ENCODE measurements at regions not wholly inside any gene's neighbourhood (a gene's known extent, or its start where the extent isn't known, plus 50 kb on each side); places are given as distances from the start of the nearest gene placed in this dataset.

DNA sequence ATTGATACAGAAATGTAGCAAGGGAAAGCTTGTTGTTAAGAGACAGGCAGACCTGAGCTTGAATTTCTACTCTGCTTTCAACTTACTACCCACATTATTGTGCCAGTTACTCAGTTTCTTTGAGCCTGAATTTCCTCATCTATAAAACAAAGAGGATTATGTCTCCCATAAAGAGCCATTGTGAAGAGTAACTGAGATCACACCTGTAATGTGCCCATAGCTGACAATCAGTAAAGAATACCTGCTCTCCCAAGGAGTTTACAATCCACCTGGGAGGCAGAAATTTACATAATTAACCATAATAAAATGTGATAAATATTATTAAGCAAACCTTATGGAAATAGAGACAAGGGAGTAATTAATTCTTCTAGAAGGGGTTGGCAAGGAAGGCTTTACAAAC is 204.9 kb downstream of the EPM2A start:
- H3K4me3 Mint-ChIP-seq (ENCODE audit: unreplicated experiment) = no peak overlapping the region

DNA sequence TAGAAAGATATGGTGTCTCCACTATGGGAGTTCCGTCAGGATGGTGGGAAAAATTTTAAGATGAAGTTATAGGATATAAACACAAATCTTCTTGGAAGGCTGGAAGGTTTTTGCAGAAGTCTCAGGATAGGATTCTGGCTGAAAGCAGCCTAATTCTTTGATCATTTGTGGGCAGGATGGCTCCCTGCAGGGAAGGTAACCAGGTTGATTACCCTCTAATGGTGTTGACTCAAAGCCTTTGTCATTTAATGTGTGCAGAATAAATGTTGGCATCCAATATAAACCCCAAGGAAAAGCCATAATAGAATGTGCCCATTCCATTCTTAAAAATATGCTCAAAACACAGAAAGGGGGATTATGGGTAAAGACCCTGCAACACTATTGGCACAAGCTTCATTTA is 204.3 kb downstream of the EPM2A start:
- TF ChIP-seq, protein P1, sequence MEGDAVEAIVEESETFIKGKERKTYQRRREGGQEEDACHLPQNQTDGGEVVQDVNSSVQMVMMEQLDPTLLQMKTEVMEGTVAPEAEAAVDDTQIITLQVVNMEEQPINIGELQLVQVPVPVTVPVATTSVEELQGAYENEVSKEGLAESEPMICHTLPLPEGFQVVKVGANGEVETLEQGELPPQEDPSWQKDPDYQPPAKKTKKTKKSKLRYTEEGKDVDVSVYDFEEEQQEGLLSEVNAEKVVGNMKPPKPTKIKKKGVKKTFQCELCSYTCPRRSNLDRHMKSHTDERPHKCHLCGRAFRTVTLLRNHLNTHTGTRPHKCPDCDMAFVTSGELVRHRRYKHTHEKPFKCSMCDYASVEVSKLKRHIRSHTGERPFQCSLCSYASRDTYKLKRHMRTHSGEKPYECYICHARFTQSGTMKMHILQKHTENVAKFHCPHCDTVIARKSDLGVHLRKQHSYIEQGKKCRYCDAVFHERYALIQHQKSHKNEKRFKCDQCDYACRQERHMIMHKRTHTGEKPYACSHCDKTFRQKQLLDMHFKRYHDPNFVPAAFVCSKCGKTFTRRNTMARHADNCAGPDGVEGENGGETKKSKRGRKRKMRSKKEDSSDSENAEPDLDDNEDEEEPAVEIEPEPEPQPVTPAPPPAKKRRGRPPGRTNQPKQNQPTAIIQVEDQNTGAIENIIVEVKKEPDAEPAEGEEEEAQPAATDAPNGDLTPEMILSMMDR (IDR thresholded peaks at IDR 0.05; ENCODE audit: partially characterized antibody, unreplicated experiment) = no peak
- no peaks in the 10 kb centered on the region for H3K4me1 Mint-ChIP-seq (ENCODE audit: low read depth, unreplicated experiment)
- H3K4me3 Mint-ChIP-seq (ENCODE audit: unreplicated experiment) = no peak overlapping the region
- H3K9me3 Mint-ChIP-seq (ENCODE audit: unreplicated experiment) = no peaks in the 10 kb centered on the region
- H3K27me3 Mint-ChIP-seq (ENCODE audit: unreplicated experiment) = no peaks in the 10 kb centered on the region
- no peaks in the 10 kb centered on the region for H3K36me3 Mint-ChIP-seq (ENCODE audit: unreplicated experiment)
- no peak for DNase-seq
- H3K27ac Mint-ChIP-seq (ENCODE audit: unreplicated experiment) = no peak overlapping the region

More for the DNA sequence above, 204.9 kb downstream of the EPM2A start:
- Mint-ChIP-seq H3K4me1 (ENCODE audit: low read depth, unreplicated experiment) (no peaks in the 10 kb centered on the region), H3K27ac (ENCODE audit: unreplicated experiment) (no peak overlapping the region), H3K9me3 (ENCODE audit: unreplicated experiment) (no peaks in the 10 kb centered on the region), H3K27me3 (ENCODE audit: unreplicated experiment) (no peaks in the 10 kb centered on the region), H3K36me3 (ENCODE audit: unreplicated experiment) (no peaks in the 10 kb centered on the region)
- TF ChIP-seq, protein P1 (IDR thresholded peaks at IDR 0.05; ENCODE audit: partially characterized antibody, unreplicated experiment) = no peak
- DNase-seq = no peak

DNA sequence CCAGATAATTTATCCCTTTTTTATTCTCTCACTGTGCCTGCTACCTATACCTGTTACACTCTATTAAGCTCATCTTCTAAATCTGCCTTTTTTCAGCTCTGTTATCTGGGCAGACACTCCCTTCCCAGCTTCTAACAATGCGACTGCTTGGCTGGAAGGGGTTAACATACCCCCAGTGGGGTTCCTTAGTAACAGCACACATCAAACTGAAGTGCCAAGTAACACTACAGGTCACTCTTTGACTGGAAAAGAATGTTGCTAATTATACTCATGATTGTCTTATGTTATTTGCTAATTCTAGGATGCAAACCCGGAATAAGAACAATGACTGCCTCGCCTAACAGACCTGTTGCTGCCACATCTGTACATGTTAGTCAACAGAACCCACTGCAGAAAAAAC is 203.5 kb downstream of the EPM2A start:
- Mint-ChIP-seq H3K27me3 (ENCODE audit: unreplicated experiment) (no peaks in the 10 kb centered on the region), H3K4me1 (ENCODE audit: low read depth, unreplicated experiment) (no peaks in the 10 kb centered on the region), H3K4me3 (ENCODE audit: unreplicated experiment) (no peak overlapping the region), H3K27ac (ENCODE audit: unreplicated experiment) (no peak overlapping the region), H3K9me3 (ENCODE audit: unreplicated experiment) (no peaks in the 10 kb centered on the region), H3K36me3 (ENCODE audit: unreplicated experiment) (no peaks in the 10 kb centered on the region)
- TF ChIP-seq, protein P1 (IDR thresholded peaks at IDR 0.05; ENCODE audit: partially characterized antibody, unreplicated experiment) = no peak
- DNase-seq = no peak

DNA sequence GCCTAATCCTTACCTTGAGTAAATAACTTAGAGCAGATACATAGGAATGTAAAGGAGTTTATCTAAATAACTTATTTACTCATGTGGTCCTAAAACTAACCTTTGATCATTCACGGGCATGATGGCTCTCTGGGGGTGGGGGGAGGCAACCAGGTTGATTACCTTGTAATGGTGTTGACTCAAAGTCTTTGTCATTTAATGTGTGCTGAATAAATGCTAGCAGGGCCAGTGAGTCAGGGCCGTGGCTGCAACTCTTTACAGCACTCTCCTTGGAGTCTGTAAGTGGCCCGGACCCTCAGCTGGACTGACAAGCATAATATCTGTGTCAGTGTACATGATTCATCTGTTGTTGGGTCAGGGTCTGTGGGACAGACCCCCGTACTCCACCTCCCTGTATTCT is 203.0 kb downstream of the EPM2A start:
- no peaks in the 10 kb centered on the region for H3K4me1 Mint-ChIP-seq (ENCODE audit: low read depth, unreplicated experiment)
- no peaks in the 10 kb centered on the region for H3K9me3 Mint-ChIP-seq (ENCODE audit: unreplicated experiment)
- H3K4me3 Mint-ChIP-seq (ENCODE audit: unreplicated experiment) = no peak overlapping the region
- H3K36me3 Mint-ChIP-seq (ENCODE audit: unreplicated experiment) = no peaks in the 10 kb centered on the region
- no peak overlapping the region for H3K27ac Mint-ChIP-seq (ENCODE audit: unreplicated experiment)
- TF ChIP-seq, protein P1 (IDR thresholded peaks at IDR 0.05; ENCODE audit: partially characterized antibody, unreplicated experiment) = no peak
- no peak for DNase-seq
- H3K27me3 Mint-ChIP-seq (ENCODE audit: unreplicated experiment) = no peaks in the 10 kb centered on the region

DNA sequence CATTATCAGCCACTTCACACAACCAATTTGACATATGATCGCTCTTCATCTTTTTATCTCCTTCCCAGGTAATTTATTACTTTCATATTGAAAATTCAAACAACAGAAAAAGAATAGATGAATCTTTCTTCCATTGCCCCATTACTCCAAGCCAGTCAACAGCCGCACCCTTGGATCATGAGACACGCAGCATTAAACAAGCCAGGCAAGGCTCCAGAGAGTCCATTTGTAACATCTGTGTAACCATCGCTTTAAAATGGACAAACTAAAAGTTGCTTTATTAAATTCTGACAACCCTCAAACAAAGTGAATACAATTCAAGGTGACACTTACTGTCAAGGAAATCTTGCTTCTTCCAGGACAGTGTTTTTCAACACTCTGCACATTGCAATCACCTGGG is 200.3 kb downstream of the EPM2A start:
- H3K27me3 Mint-ChIP-seq (ENCODE audit: unreplicated experiment) = no peaks in the 10 kb centered on the region

More for the DNA sequence above, 200.3 kb downstream of the EPM2A start:
- Mint-ChIP-seq H3K4me1 (ENCODE audit: low read depth, unreplicated experiment) (no peaks in the 10 kb centered on the region), H3K4me3 (ENCODE audit: unreplicated experiment) (no peak overlapping the region), H3K27ac (ENCODE audit: unreplicated experiment) (no peak overlapping the region), H3K9me3 (ENCODE audit: unreplicated experiment) (no peaks in the 10 kb centered on the region), H3K36me3 (ENCODE audit: unreplicated experiment) (no peaks in the 10 kb centered on the region)
- TF ChIP-seq, protein P1 (IDR thresholded peaks at IDR 0.05; ENCODE audit: partially characterized antibody, unreplicated experiment) = no peak
- DNase-seq = no peak
